Liver (tissue), 8 donors: ENCODE measurements at regions not wholly inside any gene's neighbourhood (a gene's known extent, or its start where the extent isn't known, plus 50 kb on each side); places are given as distances from the start of the nearest gene placed in this dataset.

Experiments used
- DNase-seq: peaks from one replicate; pipeline ENCODE4 v3.0.0-alpha.2; 2017; ENCODE audit warnings: low spot score
- H3K27ac ChIP-seq, 2 donors: one replicate each; pipeline ENCODE4 v1.7.0; 2013; ENCODE audit warnings: inconsistent platforms in 2 of 2, low read length in 2 of 2, control low read depth in 1 of 2, low read depth in 1 of 2, mild to moderate bottlenecking in 1 of 2
- H3K27me3 ChIP-seq, 4 donors: one replicate each; pipeline versions ENCODE4 v1.6.1 to v1.7.0; 2013; ENCODE audit warnings: low read length in 3 of 4, inconsistent platforms in 1 of 4, mild to moderate bottlenecking in 1 of 4, moderate library complexity in 1 of 4; ENCODE audit not compliant: control insufficient read depth in 4 of 4, insufficient read depth in 4 of 4
- H3K36me3 ChIP-seq, 4 donors: one replicate each; pipeline versions ENCODE4 v1.6.1 to v1.7.0; 2013; ENCODE audit warnings: low read length in 3 of 4, mild to moderate bottlenecking in 3 of 4, low read depth in 1 of 4, moderate library complexity in 1 of 4; ENCODE audit not compliant: control insufficient read depth in 4 of 4, insufficient read depth in 3 of 4
- H3K4me1 ChIP-seq, 4 donors: one replicate each; pipeline versions ENCODE4 v1.6.1 to v1.7.0; 2013; ENCODE audit warnings: low read length in 3 of 4, mild to moderate bottlenecking in 3 of 4, moderate library complexity in 1 of 4; ENCODE audit not compliant: control insufficient read depth in 4 of 4, insufficient read depth in 4 of 4
- H3K4me3 ChIP-seq, 3 donors: one replicate each; pipeline versions ENCODE4 v1.6.1 to v1.7.0; 2013; ENCODE audit warnings: low read length in 3 of 3, control low read depth in 1 of 3, low read depth in 1 of 3, mild to moderate bottlenecking in 1 of 3
- H3K9ac ChIP-seq, 2 donors: one replicate each; pipeline ENCODE4 v1.7.0; 2013; ENCODE audit warnings: low read length in 2 of 2, mild to moderate bottlenecking in 2 of 2, moderate library complexity in 2 of 2, control low read depth in 1 of 2, low read depth in 1 of 2
- H3K9me3 ChIP-seq, 4 donors: one replicate each; pipeline versions ENCODE4 v1.6.1 to v1.7.0; 2013; ENCODE audit warnings: low read length in 3 of 4; ENCODE audit not compliant: control insufficient read depth in 4 of 4
- ATF3 ChIP-seq: IDR thresholded peaks from 2 replicates; pipeline ENCODE4 v1.6.1; 2016; ENCODE audit warnings: antibody characterized with exemption
- CTCF ChIP-seq: fragments of 150-350 bp; IDR thresholded peaks from 2 replicates; pipeline ENCODE4 v1.5.1; 2017; ENCODE audit warnings: improper control_type of control experiment, low read depth, low read length; ENCODE audit not compliant: missing input control
- FOXA1 ChIP-seq: IDR thresholded peaks from 2 replicates; pipeline ENCODE4 v1.6.1; 2016; ENCODE audit warnings: antibody characterized with exemption
- FOXA2 ChIP-seq: IDR thresholded peaks from 2 replicates; pipeline ENCODE4 v1.6.1; 2016; ENCODE audit warnings: antibody characterized with exemption
- GABPA ChIP-seq, 2 donors: IDR thresholded peaks in 1 of 2; conservative IDR thresholded peaks in 1 of 2; 2 replicates each; pipeline ENCODE4 v1.6.1; 2016; ENCODE audit warnings: antibody characterized with exemption in 2 of 2, mild to moderate bottlenecking in 1 of 2, moderate library complexity in 1 of 2
- HNF4A ChIP-seq, 2 donors: conservative IDR thresholded peaks; 2 replicates each; pipeline ENCODE4 v1.6.1; 2016; ENCODE audit warnings: antibody characterized with exemption in 2 of 2, mild to moderate bottlenecking in 2 of 2
- HNF4G ChIP-seq: IDR thresholded peaks from 2 replicates; pipeline ENCODE4 v1.6.1; 2016; ENCODE audit warnings: antibody characterized with exemption
- JUND ChIP-seq, 2 donors: IDR thresholded peaks; 2 replicates each; pipeline ENCODE4 v1.6.1; 2016; ENCODE audit warnings: antibody characterized with exemption in 2 of 2
- MAX ChIP-seq: IDR thresholded peaks from 2 replicates; pipeline ENCODE4 v1.6.1; 2016; ENCODE audit warnings: antibody characterized with exemption
- NR2F2 ChIP-seq: IDR thresholded peaks from 2 replicates; pipeline ENCODE4 v1.6.1; 2016; ENCODE audit warnings: antibody characterized with exemption
- RAD21 ChIP-seq, 2 donors: IDR thresholded peaks; 2 replicates each; pipeline ENCODE4 v1.6.1; 2016; ENCODE audit warnings: antibody characterized with exemption in 2 of 2, mild to moderate bottlenecking in 2 of 2
- REST ChIP-seq: IDR thresholded peaks from 2 replicates; pipeline ENCODE4 v1.6.1; 2016; ENCODE audit warnings: antibody characterized with exemption, mild to moderate bottlenecking
- RXRA ChIP-seq, 2 donors: IDR thresholded peaks; 2 replicates each; pipeline ENCODE4 v1.6.1; 2017 to 2018; ENCODE audit warnings: antibody characterized with exemption in 2 of 2, mild to moderate bottlenecking in 1 of 2
- SP1 ChIP-seq: IDR thresholded peaks from 2 replicates; pipeline ENCODE4 v1.6.1; 2018; ENCODE audit warnings: antibody characterized with exemption, mild to moderate bottlenecking
- TAF1 ChIP-seq: conservative IDR thresholded peaks from 2 replicates; pipeline ENCODE4 v1.6.1; 2016; ENCODE audit warnings: antibody characterized with exemption, mild to moderate bottlenecking
- YY1 ChIP-seq: IDR thresholded peaks from 2 replicates; pipeline ENCODE4 v1.6.1; 2016; ENCODE audit warnings: antibody characterized with exemption, mild to moderate bottlenecking
- WGBS: extraction: QIAGEN DNeasy Blood & Tissue Kit; methylation state at CpG from one replicate; pipeline ENCODE4 v1.1.7; 2013; 5-methylcytosine and 5-hydroxymethylcytosine counted together
- donor health status: healthy.
- donor health status: healthy.
- donor health status: healthy.
- donor health status: healthy.
- donor health status: healthy.

GRCh38 chr17:73791121-73791520 lies 146.9 kb upstream of the SDK2 start:
- H3K27me3 ChIP-seq, result no peaks in the 10 kb centered on the region
- no peaks in the 10 kb centered on the region for H3K36me3 ChIP-seq
- no peak overlapping the region for H3K27ac ChIP-seq
- no peak for DNase-seq
- peaks cover 3 to 14% (median 8%) of the 10 kb centered on the region in 4 donors for H3K4me1 ChIP-seq
- TF ChIP-seq YY1, result no peak
- TF ChIP-seq MAX, result no peak
- no peak for TF ChIP-seq SP1
- TF ChIP-seq FOXA2, result no peak
- no peak for TF ChIP-seq ATF3
- TF ChIP-seq RAD21 (IDR thresholded peaks at IDR 0.05), result no peak
- no peak for TF ChIP-seq RXRA (IDR thresholded peaks at IDR 0.05)
- no peak for TF ChIP-seq GABPA (IDR thresholded peaks at IDR 0.05 in 1 of 2, conservative IDR thresholded peaks at IDR 0.05 in 1 of 2)
- TF ChIP-seq REST, result no peak
- no peak for TF ChIP-seq JUND (IDR thresholded peaks at IDR 0.05)
- H3K4me3 ChIP-seq, result no peak overlapping the region
- 92% methylated on average over 4 of the region's 4 CpGs for WGBS
- no peak overlapping the region for H3K9ac ChIP-seq
- H3K9me3 ChIP-seq, result peaks cover 0 to 2% (median 0%) of the 10 kb centered on the region in 4 donors

- 93% methylated on average over 6 of the region's 6 CpGs for WGBS
- no peak for TF ChIP-seq FOXA2
- TF ChIP-seq RXRA (IDR thresholded peaks at IDR 0.05), result no peak
- TF ChIP-seq NR2F2, result no peak
Observed at GRCh38 chr17:73791631-73792030, 147.4 kb upstream of the SDK2 start.

GRCh38 chr17:73792994-73793393 lies 148.7 kb upstream of the SDK2 start:
- Histone ChIP-seq H3K4me3 (no peak overlapping the region), H3K36me3 (no peaks in the 10 kb centered on the region), H3K9ac (no peak overlapping the region), H3K4me1 (peaks cover 12 to 33% (median 26%) of the 10 kb centered on the region in 4 donors), H3K9me3 (peaks cover 0 to 2% (median 0%) of the 10 kb centered on the region in 4 donors), H3K27ac (no peak overlapping the region), H3K27me3 (no peaks in the 10 kb centered on the region)
- WGBS, result 69% methylated on average over 4 of the region's 4 CpGs
- DNase-seq, result no peak
- TF ChIP-seq CTCF (no peak), TAF1 (no peak), YY1 (no peak), FOXA1 (no peak), NR2F2 (no peak), HNF4A (conservative IDR thresholded peaks at IDR 0.05) (no peak), HNF4G (no peak), RXRA (IDR thresholded peaks at IDR 0.05) (no peak), GABPA (IDR thresholded peaks at IDR 0.05 in 1 of 2, conservative IDR thresholded peaks at IDR 0.05 in 1 of 2) (no peak), MAX (no peak), FOXA2 (no peak)

More at GRCh38 chr17:73791631-73792030, 147.4 kb upstream of the SDK2 start:
- Histone ChIP-seq H3K9ac (no peak overlapping the region), H3K27me3 (no peaks in the 10 kb centered on the region), H3K9me3 (peaks cover 0 to 2% (median 0%) of the 10 kb centered on the region in 4 donors), H3K36me3 (no peaks in the 10 kb centered on the region), H3K4me1 (peaks cover 4 to 20% (median 13%) of the 10 kb centered on the region in 4 donors), H3K4me3 (no peak overlapping the region), H3K27ac (no peak overlapping the region)
- no peak for DNase-seq
